ENCODE measurements at regions not wholly inside any gene's neighbourhood (a gene's known extent, or its start where the extent isn't known, plus 50 kb on each side); places are given as distances from the start of the nearest gene placed in this dataset.
"Not testable (repeated sequence)": the region's sequence is repeated elsewhere in the genome, so short reads cannot be mapped to it uniquely, and the experiment has no call there.

DNA sequence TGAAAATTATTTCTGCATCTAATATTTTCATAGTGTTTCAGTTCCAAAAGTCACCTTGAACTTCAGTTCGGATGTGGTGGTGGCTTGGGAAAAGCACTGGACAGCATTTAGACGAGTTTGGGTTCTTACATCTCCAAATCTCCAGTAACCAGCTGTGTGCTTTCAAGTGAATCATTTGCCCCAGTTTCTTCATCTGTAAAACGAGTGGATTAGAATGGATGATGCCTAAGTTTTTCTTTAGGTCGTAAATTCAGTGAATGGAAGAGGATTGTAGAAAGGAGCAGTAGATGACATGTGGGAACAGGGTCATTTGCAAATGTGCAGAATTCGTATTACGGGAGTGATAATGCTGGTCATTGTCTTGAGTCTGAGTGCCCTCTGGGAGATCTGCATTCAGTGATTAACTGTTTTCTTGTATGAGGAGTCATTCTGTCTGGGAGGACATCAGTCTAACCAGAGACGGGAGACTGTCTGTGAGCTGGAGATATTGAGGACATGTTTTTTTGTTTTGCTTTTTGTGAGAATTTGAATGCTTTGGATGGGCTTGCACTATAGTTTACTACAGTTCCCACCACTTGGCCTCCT, 641.6 kb upstream of the TBL1XR1 start:
- DNase-seq (ENCODE audit: low read depth in 2 of 2): no peak

DNA sequence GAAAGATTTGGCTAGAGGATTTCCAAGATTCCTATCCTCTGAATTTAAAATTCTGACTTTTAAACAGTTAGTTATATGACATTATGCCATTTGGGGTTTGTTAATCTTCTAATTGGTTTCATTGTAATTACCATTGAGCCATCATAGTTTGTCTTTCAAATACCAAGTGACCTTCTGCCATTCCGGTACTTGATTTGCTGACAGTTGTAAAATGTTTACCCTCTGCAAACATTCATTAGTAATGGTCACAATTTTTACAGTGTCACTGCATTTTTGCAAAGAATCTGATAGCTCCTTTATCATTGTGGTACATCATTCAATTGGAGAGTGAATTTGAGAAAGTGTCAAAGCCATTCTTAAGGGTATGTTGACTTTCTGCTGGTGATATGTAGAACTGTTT, 645.0 kb upstream of the TBL1XR1 start:
- no peak for DNase-seq (ENCODE audit: low read depth in 2 of 2)

DNA sequence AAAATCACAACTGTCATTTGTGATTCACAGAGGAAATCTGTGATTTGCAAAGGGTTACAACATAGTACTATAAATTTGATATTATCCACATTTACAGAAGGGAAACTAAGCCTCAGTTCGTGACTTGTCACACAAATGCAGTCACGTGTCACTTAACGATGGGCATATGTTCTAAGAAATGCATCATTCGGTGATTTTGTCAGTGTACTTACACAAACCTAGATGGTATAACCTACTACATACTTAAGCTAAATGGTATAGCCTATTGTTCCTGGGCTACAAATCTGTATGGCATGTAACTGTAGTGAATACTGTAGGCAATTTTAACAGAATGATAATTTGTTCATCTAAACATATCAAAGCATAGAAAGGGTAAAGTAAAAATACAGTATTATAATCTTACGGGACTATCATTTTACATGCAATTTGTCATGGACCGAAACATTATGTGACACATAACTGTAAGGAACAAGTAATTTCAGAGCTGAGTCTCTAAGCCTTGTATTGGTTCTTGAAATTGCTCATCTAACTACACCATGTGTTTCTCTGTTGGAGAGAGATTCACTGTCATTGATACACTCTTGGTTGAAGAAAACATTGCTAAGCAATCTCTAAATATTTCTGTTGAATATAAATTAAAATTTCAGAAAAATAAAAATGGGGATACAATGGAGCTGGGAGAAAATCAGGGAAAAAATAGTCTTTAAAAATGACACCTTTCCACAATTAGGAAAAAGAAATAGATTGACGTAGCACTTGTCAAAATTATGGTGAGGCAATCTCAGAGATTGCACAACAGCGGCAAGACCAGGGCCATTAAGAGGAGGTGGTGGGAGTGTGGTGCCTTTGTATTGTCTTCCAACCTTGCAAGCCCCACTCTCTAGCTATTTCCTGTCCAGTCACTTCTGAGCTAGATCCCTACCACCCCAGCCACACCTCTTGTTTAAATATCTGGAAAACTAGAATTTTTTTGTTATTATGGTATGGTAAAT, 645.8 kb upstream of the TBL1XR1 start:
- no peak for DNase-seq (ENCODE audit: low read depth in 2 of 2)

DNA sequence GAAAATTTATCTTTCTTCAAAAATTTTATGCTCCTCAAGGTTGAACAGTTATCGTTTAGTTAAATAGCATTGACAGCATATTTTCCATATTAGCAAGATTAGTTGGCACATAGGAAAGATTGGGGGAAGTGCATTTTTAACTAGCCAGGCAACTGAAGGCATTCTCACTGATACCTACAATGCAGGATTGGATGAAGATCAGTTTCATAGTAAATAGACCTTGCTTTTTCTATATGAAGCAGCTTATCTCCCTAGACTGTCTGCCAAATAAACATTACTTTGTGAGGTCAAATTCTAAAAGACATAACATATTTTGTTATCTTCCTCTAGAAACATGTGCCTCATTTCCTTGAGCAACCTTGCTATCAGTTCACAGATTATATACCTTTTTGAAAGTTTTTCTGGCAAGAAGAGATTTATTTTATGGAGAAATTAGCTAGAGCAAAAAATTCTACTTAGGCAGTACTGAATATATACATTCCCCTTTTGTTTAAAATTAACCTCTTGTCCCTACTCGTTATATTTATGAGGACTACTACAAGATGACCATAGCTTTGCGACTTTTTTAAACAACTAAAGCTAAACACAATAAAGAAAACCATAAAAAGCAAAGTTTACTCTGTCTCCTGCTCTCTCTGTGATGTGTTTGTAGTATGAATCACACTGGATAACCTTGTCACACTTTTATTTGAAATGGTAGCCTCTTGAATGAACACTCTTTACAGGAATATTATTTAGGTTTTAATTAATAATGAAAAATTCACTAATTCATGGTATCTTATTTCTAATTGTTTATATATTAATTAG, 654.9 kb upstream of the TBL1XR1 start:
- no peak for DNase-seq (ENCODE audit: low read depth in 2 of 2)

DNA sequence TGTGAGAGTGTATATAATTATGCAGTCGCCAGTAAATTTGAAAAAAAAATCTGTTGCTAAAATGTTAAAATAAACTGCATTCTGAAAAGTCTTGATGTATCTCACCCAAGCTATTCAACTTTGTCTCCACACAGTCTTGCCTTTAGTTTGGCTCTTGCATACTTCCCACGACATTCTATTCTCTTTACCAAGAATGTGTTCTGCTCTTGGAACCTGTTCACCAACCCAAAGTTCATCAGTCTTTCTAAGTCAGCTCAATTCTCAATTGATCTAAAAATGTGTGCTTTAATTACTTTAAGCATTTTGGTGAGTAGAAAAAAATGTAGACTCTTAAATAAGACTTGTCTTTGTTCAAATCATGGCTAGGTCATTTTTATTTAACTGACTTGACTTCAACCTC, 657.7 kb upstream of the TBL1XR1 start:
- DNase-seq (ENCODE audit: low read depth in 2 of 2): no peak

DNA sequence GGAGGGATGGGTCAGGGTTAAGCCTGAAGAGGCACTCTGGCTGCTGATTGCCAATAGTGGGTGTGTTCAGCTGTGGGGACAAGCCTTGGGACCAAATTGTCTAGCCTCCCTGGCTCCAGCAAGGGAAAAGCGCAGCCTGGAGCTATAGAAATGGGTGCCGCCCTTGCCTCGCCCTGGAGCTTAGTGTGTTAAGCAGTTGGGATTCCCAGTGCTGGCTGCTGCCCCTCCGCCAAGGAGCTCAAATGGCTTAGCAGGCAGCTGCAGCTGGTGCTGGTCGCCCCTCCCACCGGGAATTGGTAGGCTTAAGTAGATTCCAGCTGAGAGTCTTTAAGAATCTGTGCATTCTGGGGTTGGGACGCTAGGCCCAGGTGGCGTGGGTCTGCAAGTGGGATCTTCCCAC, 662.9 kb upstream of the TBL1XR1 start:
- no peak for DNase-seq (ENCODE audit: low read depth in 2 of 2)

DNA sequence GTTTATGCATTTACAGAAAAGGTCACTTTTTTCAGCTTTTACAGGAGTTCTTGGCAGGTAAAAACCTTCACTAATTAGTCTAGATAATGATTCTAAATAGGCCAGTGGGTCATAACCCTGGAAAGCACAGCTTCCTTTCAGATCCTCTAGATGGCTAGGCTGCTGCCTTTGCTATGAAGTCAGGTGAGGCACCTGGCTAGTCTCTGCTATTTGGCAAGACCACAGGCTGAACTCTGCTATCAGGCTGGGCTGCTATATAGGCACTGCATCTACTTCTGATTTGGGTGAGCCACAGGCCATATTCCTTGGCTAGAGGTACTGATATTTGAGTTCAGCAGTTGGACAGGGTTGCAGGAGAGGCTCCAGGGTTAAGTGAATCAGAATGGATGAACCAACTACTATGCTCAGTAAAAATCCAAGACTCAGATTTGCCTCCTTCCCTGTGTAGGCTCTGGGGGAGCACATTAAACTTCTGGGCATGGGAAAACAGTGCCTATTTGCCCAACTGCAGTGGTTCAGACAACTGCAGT, 665.7 kb upstream of the TBL1XR1 start:
- DNase-seq (ENCODE audit: low read depth in 2 of 2): no peak

DNA sequence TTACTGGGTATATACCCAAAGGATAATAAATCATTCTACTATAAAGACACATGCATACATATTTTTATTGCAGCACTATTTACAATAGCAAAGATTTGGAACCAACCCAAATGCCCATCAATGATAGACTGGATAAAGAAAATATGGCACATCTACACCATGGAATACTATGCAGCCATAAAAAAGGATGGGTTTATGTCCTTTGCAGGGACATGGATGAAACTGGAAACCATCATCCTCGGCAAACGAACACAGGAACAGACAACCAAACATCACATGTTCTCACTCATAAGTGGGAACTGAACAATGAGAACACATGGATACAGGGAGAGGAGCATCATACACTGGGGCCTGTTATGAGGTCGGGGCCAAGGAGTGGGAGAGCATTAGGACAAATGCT, 665.0 kb upstream of the KCNMB2 start:
- not testable (repeated sequence) for DNase-seq (ENCODE audit: low read depth in 2 of 2)

DNA sequence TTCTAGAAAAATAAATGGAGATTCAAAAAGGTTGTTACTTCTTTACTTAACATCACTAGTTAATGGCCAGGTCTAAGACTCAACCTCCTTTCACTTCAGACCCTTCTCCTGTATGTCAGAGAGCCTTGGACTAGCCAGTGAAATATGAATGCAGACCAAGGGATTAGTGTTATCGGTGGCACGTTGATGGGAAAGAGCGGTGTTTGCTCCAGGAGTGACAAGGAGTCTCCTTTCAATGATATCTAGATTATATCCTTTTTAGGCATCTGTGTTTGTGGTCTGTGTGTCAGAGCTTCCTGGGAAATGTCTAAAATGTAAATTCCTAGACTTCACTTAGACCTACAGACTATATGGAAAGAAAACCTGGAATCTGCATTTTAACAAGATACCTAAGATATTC, 658.0 kb upstream of the KCNMB2 start:
- DNase-seq (ENCODE audit: low read depth in 2 of 2): no peak

DNA sequence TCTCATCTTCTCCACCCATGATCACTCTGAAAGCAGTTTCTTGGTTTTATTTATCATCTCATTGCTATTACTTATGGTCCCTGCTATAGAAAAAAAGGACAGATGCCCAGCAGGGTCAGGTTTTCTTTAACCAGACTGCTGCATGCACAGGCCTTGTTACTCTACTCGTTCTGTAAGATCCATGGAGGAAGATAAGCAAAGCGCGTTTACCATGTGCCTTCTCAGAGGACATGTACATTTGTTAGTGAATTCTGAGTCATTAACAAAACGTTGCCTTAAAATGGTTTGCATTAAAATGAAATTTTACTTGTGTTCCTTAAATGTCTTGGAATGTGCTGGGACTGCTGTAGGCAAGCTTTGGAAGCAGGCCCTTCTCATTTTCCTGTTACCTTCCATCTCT, 657.3 kb upstream of the KCNMB2 start:
- DNase-seq (ENCODE audit: low read depth in 2 of 2): no peak

DNA sequence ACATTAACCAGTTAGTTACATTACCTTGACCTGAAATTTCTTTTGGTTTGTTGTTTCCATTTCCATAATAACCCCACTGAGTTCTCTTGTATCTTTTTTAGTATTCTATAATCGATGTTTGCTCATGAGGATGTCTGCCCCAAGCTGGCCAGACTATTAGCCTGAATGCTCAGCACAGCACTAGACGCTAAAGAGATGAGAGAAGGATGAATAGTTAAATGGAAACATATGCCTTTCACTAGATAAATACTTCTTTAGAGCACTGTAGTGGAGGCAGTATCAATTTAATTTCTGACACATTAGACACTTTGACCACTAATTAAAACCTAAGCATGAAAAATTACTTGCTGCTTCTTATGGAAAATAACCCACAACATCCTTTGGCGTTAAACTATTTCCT, 654.9 kb upstream of the KCNMB2 start:
- no peak for DNase-seq (ENCODE audit: low read depth in 2 of 2)

DNA sequence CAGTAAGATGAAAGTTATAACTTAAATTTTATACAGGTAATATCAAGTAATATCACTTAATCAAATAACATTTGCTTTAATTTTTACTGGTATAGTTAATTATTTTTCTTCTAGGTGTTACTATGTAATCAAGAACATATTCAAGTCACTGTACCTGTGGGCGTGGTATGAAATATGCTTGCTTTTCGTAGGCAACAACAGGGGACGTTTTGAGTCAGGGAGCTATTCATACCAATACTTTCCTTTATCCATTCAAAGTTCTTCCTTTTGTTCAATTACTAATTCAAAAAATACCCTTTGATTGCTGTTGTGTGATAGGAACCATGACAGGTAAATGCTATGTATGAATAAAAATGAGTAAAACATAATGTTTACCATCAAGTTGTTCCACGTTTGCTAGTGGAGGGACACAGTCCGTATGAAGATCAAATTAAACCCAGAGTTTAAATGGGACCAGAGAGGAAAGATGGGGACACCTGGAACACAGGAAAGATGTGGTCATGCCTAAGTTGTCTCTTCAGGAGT, 654.0 kb upstream of the KCNMB2 start:
- no peak for DNase-seq (ENCODE audit: low read depth in 2 of 2)

DNA sequence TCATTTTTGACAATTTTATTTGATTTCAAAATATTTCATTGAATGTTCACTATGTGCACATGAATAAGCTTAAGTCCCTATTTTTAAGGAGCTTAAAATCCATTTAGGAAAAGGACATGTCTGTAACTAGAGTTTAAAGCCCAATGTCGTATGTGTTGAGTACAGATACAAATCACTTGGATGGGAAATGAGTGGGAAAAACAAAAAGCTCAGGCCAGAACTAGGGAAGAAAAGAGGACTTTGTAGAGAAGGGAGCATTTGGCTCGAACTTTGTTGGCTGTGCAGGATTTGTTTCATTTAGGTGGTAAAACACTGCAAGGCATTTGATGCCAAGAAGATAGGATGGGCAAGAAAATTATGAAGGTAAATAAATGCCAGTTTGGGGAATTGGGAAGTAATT, 653.1 kb upstream of the KCNMB2 start:
- DNase-seq (ENCODE audit: low read depth in 2 of 2): no peak

DNA sequence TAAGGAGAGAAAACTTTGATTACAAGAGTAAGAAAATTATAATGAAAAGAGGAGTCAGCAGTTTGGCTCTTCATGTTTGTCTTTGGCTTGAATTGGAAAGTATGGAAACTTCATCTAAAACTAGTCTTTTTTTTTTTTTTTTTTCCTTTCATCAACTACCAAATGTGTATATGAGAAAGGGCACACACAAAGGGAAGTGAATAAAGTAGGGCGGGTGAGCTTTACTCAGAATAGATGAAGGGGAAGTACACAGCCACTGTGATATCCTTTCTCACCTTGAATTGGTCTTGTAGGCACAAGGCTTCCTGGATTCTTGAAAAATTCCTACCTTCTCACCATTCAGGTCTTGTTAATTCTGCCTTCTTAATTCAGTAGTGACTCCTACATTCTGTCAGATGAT, 652.3 kb upstream of the KCNMB2 start:
- no peak for DNase-seq (ENCODE audit: low read depth in 2 of 2)

DNA sequence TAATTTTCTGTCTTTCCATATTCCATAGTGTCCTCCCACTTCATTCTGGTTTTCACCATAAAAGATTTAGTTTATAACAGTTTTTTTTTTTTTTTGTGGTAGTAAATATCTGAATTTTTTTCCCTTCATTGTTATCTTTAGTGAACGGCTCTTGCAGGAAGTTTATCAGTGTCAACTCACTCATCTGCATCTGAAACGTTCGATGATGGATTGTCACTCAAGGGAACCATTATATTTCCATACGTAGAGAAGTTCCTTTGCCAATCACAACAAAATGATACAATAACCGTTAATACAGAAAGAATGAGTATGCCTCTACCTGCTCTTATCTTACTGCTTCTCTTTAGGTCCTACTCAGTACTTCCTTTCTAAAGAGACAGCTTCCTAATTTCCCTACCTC, 651.2 kb upstream of the KCNMB2 start:
- no peak for DNase-seq (ENCODE audit: low read depth in 2 of 2)

DNA sequence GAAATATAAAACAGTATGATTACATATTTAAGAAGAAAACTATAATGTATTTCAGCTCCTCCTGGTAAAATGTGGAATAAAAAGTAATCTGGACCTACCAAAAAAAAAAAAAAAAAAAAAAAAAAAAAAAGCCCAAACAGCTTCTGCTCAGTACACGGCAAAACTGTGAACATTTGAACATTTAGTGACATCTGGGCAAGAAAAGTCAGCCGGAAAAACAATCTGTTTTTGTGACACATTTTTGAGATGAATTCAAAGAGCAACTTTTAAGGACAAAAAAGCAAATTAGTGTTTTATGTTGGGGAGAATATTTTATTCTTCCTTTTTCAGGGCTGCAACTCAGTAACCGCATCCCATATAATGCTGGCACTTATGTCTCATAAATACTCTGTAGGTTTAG, 649.7 kb upstream of the KCNMB2 start:
- DNase-seq (ENCODE audit: low read depth in 2 of 2): no peak

DNA sequence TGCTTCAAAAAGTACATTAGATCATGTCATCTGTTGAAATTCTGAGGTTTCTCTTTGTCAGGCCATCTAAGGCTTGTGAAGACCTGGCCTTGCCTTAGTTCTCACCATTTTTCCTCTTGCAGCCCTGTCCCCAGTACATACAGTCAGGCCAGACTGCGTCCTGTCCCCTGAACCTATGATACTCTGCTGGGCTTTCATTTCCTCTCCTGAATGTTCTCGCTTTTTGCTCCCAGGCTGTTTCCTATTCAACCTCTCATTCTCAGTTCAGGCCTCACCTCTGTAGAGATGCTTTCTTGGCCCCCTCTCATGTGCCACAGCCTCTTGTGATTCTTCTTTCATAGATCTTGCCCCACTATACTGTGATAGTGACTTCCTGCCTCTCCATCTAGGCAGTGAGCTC, 648.8 kb upstream of the KCNMB2 start:
- DNase-seq (ENCODE audit: low read depth in 2 of 2): no peak

DNA sequence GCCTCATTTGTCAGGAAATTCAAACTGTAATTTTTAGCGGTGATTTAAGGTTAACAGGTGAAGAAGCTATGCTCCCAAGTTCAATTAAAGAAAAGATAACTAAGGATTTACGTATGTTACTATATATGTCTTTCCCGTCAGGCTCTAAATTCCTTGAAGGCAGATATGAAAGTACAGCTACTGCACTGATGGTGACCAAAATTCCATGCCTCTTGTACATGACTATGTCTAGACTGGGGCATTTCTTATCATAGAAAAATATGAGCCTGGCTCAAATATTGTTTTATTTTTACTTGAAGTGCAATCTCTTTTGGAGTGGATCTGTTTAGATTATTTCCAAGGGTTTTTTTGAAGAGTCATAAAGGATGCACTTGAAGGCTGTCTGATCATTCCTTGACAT, 647.1 kb upstream of the KCNMB2 start:
- DNase-seq (ENCODE audit: low read depth in 2 of 2): no peak

DNA sequence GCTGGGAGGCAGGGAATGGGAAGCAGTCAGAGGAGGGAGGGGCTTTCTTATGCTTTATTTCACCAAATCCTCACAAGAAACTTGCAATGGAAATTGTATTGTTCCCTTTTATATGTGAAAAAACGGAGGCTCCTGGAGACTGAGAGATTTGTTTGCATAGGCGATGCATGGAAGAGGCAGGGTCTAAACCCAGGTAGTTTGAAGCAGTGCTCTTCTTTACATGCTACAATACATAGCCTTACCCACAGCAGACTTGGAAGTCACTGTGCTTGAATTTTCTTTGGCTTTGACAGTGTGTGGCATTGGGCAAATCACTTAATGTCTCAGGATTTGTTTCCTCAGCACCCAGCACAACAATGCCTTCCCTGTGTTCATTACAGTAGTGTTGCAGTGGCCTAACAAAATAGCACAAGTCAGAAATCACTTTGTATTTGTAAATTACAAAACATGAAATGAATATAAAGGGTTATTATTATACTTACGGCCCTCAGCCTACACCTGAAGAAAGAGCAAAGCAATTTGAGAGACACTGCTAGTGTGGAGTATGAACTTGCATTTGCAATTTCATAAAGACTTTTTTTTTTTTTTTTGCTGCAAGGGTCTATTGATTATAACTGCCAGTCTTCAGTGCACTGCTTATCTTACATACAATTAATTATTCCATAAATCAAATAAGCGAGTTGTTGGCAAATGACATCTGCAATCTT, 646.4 kb upstream of the KCNMB2 start:
- no peak for DNase-seq (ENCODE audit: low read depth in 2 of 2)

DNA sequence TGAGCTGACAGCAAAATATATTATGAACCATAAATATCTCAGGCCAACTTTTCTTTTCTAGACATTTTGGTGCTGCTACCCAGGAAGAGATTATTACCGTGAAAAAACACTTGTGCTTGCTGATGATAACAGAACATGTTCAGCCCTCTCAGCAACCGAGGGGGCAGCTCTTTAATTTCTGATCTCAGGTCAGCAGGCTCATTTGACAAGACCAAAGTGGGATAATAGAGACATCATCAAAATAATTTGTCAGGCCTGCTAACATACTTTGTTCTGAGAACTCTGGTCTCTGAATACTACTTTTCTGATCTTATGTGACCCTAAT, 645.9 kb upstream of the KCNMB2 start:
- DNase-seq (ENCODE audit: low read depth in 2 of 2): no peak

DNA sequence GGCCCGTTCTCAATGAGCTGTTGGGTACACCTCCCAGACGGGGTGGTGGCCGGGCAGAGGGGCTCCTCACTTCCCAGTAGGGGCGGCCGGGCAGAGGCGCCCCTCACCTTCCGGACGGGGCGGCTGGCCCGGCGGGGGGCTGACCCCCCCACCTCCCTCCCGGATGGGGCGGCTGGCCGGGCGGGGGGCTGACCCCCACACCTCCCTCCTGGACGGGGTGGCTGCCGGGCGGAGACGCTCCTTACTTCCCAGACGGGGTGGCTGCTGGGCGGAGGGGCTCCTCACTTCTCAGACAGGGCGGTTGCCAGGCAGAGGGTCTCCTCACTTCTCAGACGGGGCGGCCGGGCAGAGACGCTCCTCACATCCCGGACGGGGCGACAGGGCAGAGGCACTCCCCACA, 644.7 kb upstream of the KCNMB2 start:
- not testable (repeated sequence) for DNase-seq (ENCODE audit: low read depth in 2 of 2)

DNA sequence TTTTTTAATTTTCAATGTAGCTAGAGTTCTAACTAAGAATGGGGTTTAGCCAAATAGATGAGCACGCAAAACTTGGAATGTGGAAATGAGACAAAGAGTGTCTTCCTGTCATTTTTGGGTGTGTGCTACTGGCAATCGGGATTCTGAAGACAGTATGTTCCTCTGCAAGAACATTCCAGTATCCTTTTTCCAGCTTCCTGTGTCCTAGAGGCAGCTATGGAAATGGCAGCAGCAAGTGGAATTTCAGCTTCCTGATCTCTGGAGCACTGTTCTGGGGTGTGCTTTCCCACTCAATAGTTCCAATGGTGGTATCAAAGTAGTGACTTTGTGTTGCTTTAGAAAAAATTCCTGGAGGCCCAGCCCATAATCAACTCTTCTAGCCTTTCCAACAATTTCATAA, 642.9 kb upstream of the KCNMB2 start:
- no peak for DNase-seq (ENCODE audit: low read depth in 2 of 2)

Measured in stimulated activated CD8-positive, alpha-beta memory T cell treated with anti-CD3 and anti-CD28 coated beads, Interleukin-15, amount 100 ng/mL, for 4 hours (primary cell).